GM18499 (cell line): ENCODE measurements at regions not wholly inside any gene's neighbourhood (a gene's known extent, or its start where the extent isn't known, plus 50 kb on each side); places are given as distances from the start of the nearest gene placed in this dataset.

Experiments used
- ATAC-seq: cut with Tn5 transposase; IDR thresholded peaks from one replicate; pipeline ENCODE4 v1.9.1; 2021; ENCODE audit warnings: moderate number of reproducible peaks; ENCODE audit not compliant: insufficient read depth, unreplicated experiment

DNA sequence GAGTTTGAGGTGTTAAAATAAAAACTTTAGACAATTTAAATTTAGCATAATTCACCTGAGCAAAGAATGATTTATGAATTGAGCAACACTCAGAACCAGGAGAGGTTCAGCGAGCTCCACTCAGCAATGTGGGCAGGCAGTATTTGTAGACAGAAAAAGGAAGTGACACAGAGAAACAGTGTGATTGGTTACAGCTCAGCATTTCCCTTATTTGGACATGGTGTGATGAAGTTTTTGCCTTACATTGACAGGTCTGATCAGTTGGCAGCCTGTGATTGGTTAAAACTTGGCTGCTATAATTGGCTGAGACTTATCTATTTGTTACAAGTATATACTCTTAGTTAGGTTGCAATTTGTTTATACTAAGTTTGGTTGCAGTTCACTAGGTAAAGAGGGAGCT is 621.2 kb upstream of the PRMT6 start:
- ATAC-seq: no peak

DNA sequence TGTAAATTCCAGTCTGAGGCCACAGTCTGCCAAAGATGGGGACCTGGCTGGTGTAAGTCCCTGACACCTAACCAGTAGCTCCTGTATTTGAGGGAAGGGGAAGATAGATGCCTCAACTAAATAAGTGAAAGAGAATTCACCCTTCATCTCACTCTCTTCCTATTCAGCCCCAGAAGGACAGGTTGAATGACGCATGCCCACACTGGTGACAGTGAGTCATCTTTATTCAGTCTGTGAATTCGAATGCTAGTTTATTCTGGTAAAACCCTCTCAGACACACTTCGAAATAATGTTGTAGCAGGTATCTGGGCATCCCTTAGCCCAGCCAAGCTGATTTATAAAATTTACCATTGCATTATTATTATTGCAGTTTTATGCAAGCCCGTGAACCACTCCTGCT is 617.0 kb upstream of the PRMT6 start:
- no peak for ATAC-seq

DNA sequence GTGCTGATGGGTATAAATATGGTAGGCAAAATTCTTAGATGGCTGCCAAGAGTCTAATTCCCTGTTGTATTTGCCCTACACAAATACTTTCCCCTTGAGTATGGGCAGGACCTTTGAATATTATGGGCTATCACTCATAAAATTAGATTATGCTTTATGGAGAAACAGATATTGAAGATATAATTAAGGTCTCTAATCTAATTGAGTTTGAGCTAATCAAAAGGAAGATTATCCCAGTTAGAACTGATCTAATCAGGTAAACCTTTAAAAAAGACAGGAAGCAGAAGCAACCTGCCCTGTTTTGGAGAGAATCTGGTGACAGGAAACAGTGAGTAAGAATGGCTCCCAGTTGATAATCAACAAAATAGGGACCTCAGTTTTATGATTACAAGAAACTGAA is 609.0 kb upstream of the PRMT6 start:
- ATAC-seq: no peak

DNA sequence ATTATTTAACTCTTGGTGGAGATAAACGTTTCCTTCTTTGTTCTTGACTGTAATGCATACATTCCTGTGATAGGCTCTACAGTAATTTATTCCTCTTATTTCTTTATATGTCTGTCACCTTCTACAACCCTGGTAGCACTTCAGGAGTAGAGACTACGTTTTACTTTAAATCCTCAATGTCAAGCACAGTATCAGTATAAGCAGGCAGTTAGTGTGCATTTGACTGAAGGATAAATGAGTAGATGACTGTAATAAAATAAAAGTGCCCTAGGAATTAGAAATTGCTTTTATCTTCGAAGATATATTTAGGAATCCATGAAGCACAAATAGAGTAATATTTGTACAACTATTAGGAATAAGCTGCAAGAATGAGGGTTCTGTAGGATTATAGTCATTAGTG is 599.6 kb upstream of the PRMT6 start:
- ATAC-seq: no peak

DNA sequence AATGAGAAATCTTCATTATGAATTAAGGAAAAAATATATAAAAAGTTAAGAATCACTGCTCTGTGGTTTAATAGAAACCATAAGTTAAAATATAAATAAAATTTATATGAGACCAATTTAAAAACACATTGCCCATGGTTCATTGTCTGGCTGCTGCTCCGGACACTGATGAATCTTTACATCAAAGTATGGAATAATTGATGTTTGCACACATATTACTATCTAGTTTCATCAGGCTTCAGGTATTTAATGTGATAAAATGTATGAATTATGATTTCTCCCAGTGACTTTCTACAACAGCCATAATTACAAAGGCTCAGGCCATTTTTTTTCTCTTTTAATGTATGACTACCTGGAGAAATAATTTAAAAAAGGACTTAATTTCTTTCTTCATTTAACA is 599.1 kb upstream of the PRMT6 start:
- ATAC-seq: no peak

DNA sequence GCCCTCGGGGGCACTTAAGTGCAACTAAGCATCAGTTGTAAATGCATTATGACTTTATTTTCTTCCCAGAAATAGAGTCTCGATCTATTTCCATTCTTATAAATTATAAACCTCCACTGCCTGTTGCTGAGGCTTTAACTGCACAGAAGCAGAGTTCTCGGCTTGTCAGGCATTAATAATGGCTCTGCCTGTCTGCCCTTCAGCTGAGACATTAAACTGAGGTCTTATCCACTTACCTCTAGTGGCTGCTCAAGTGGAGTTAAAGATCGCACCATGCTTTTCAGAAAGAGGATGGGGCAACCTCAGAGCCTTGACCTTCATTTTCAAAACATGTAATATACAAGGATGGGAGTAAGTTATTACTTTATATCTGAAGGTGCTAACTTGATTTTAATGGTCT is 597.6 kb upstream of the PRMT6 start:
- no peak for ATAC-seq

DNA sequence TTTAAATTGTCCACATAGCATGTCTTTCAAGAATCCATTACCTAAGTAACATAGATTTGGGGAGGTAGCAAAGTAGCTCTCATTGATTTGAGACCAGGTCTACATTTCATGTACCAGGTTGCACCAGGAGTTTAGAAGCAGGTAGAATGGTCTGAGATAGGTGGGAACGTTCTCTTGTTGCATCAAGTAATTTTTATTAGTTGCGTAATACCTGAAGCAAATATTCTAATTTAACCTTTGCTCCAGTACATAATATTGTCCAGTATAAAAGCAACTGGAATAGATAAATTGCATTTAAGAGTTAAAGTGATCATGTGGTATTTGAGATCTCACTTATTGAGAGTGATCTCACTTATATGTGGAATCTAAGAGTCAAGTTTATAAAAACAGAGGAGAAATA is 597.1 kb upstream of the PRMT6 start:
- ATAC-seq: no peak

DNA sequence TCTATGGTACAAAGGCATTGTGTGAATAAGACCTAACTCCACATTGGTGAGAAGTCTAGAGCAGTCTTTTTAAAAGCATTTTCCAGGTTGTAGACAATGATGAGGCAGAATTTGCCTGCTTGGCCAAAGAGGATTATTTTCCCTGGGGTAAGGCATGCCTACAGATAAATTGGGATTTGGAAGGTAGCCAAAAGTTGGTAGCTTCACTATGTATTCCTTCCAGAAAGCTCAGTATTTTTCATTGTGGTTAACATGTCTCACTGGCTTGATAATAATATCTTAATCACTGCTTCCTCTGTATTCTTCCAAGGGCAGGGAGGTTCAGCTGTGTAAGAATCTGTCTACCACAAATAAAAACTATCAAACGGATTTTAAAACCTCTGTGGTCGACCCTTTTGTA is 590.8 kb upstream of the PRMT6 start:
- ATAC-seq: no peak

DNA sequence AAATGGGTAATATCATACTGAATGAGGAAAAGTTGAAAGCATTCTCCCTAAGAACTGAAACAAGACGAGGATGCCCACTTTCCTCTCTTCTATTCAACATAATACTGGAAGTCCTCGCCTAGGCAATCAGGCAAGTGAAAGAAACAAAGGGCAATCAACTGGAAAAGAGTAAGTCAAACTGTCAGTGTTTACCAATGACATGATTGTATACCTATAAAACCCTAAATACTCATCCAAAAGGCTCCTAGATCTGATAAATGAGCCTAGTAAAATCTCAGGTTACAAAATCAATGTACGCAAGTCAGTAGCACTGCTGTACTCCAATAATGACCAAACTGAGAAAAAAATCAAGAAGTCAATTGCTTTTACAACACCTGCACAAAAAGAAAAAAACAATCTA is 575.8 kb upstream of the PRMT6 start:
- no peak for ATAC-seq

DNA sequence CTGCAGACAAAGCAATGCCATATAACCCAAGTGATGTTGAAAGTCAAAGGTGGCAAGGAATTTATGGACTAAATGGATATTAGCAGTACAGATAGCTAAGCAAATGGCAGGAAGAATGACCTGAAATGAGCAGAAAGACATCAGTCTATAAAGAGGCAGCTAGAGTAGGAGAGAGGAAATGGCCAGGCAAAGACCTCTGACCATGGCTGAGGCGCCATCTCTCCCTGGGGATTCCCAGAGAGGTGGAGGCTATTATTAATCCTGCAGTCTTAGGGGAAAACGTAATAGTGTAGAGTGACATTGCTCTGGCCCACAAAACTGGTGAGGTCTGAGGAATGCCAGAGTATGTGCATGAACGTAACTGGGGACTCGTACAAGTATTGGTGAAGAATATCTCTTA is 563.6 kb upstream of the PRMT6 start:
- no peak for ATAC-seq

DNA sequence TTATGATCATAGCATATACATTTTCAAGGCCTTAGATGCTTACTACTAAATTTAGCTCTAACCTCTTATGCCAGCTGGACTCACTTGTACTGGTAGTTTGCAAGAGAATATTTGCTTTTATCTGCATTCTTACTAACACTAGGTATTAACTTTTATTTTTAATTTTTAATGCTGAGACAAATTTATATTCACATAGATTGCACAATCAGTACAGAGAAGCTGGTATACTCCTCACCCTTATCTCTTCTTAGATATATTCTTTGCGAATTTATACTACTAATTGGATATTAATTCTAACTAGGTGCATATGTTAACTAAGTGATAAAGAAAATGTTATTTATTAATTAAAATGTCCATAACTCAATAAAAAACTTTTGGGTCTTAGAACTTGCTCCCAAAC is 561.8 kb upstream of the PRMT6 start:
- no peak for ATAC-seq

DNA sequence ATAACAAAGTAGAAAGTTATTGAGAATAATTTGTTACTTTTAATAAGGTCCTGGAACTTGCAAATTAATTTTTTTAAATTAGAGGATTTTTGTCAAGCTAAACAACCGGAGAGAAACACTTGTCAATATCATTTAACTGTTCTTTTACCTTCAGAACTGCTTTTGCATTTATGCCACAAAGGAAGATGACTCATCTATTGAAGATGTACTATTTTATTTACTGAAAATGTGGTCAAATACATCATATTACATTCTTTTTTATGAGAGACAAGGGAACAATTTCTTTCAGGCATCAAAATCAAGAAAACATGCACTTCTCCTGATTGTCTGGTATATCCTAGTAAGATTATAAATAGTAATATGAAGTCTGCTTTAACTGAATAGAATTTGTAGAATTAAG is 558.2 kb upstream of the PRMT6 start:
- no peak for ATAC-seq

DNA sequence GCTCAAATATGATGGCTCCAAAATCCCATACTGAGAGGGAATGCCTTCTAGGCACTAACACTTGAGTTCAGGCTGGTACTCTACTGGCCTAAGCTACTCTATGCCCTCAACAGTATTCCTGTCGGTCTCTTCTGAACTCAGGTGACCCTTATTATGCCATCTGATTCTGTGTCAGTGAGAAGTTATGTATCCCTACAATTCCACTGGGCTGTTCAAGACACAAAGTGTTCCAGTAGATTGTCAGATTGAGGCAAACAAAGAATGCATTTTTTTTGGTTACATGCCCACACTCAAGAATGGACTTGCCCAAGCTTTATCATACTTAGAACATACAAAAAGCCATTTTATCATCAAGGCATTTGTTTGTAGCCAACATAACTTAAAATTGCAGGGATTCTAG is 553.8 kb upstream of the PRMT6 start:
- ATAC-seq: no peak

DNA sequence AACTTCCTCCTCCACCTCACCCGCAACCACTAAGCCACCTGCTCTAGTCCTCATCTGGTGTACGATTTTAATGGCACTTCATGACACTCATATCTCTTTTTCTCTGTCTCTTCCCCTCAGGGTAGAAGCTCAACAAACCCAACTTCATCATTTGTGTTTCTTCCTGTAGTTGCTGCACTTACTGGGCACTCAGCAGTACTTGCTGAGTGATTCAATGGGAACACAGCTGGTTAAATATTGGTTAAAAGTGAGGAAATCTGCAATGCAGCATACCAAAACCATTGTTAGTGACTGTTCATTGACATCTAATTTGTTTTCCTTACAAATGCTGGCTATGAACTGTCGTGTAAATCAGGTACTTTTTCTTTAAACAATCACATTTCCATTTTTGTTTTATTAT is 541.1 kb upstream of the PRMT6 start:
- ATAC-seq: no peak

DNA sequence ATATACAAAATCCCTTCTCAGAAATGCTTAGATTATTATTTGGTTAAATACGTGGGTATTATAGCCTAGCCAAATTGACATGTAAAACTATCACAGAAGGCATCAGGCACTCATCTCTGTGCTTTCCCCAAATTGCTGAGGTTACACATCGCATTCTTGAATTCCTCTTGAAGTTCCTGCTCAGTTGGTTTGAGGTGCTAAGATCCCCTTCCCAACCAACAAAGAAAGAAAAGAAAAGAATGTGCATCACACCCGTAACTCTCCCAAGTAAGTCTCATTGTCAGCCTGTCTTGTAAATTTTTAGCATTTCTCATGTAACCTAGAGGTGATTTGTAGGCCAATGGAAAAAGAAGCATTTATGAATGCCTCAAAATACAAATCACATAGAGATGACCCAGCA is 539.2 kb upstream of the PRMT6 start:
- ATAC-seq: no peak

DNA sequence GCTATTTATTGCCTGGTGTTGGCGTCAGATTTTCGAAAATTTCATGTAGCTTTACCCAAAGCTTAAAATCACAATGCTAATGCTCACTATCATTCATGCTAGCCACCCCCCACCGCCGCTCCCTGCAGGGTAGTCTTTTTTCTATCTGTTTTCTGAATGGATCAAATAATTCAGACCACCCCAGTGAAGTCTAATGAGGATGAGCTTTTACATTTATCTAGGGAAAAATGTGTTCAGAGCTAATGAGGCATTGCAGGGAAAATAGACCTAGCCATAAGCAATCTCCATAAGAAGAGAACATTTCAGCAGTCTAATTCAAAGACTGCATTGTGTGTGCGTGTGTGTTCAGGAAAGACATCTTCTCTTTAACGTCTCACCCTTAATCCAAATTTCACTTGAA is 533.0 kb upstream of the PRMT6 start:
- no peak for ATAC-seq

DNA sequence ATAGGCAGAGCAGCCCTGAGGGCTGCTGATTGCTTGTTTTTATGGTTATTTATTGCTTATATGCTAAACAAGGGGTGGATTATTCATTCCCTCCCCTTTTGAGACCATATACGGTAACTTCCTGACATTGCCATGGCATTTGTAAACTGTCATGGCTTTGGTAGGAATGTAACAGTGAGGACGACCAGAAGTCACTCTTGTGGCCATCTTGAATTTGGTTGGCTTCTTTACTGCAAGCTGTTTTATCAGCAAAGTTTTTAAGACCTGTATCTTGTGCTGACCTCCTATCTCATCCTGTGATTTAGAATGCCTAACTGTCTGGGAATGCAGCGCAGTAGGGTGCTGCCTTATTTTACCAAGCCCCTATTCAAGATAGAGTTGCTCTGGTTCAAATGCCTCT is 531.8 kb upstream of the PRMT6 start:
- ATAC-seq: no peak

DNA sequence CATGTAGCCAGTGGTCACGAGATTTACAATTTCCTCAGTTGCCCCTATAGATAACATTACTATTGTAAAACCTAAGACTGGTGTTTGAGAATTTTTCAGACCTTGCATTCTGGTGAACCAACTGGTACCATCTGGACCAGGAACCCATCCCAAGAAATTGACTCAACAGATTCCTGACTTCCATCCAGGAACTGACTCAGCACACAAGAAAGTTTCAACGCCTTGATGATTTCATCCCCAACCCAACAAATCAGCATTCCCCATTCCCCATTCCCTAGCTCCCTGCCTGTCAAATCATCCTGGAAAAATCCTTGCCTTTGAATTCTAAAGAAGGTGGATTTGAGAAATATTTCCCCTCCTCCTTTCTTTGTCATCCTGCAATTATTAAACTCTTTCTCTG is 529.8 kb upstream of the PRMT6 start:
- no peak for ATAC-seq

DNA sequence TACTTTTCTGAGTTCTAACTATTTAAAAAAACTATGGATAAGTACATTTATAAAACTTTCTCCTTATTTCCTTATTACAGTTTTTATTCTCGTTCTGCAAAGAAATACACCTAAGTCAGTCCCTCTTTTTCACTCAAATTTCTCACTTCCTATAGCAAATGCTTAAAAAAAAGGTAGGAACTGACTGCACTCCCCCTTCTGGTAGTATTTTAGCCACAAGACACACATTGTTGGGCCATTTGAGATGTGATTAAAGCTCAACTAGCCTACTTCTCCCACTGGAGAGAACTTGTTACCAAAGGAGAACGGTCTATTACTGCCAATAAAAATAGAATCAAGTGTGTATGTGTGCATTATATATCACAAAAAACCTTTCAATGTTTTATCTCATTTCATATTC is 521.9 kb upstream of the PRMT6 start:
- ATAC-seq: no peak

DNA sequence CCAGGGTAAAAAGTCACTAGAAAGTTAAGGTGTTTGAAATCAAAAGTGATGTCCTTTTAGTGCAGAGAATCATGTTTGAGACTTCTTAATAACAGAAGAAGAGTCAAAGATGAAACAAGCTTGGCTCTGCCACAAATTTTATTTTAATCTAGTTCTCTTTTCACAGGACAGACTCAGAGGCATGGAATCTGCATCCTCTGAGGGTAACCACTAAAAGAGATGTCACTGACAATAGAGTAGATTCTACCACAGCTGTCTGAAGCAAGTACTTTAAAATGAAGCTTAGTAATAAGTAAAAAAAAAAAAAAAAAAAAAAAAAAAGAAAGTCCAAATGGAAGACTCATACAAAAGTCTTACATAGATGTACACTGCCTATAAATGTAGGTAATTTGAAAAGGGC is 519.7 kb upstream of the PRMT6 start:
- ATAC-seq: no peak

DNA sequence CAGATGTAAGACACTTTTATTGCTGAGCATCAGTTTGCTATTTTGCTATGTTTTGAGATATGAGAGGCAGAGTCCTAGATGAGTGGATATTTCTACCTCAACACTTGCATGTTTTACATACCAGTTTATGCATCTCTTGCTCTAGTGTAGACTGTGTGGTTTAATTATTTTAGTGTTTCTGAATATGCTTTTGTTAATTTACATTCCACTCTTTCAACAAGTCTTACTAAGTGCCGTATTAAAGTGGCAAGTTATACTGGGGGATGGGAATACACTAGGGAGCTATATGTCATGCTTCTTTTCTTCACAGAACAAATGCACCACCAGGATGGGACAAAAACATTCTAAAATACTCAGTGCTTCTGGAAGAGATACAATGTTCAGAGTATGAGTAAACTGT is 507.7 kb upstream of the PRMT6 start:
- no peak for ATAC-seq

DNA sequence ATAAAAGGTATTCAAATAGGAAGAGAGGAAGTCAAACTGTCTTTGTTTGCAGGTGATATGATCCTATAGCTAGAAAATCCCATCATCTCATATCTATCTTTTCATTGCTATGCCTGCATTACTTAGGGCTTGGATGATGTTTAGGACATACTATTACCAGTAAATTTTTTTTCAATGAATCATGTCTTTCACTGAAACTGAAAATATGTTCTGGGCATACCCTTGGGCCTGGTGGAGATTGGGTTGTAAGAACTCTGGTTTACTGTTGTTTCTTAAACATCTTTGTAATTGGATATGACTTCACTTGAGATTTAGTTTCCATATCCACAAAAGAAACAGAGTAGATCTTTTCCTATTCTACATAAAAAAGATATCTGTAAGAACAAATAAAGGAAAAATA is 502.2 kb upstream of the PRMT6 start:
- no peak for ATAC-seq

DNA sequence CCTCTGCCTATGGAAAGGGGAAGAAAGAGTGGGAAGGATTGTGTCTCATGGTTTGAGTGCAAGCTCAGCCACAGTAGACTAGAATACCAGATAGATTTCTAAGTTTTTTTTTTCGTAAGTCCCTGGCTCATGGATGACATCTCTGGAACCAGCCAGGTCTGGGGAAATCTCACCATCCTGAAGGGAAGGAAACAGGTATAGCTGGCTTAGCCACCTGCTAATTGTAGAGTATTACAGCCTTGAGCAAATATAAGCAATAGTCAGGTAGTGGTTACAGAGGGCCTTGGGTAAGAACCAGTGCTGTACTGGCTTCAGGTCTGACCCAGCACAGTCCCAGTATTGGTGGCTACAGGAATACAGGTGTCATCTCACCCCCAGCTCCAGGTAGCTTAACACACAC is 500.9 kb upstream of the PRMT6 start:
- ATAC-seq: no peak

DNA sequence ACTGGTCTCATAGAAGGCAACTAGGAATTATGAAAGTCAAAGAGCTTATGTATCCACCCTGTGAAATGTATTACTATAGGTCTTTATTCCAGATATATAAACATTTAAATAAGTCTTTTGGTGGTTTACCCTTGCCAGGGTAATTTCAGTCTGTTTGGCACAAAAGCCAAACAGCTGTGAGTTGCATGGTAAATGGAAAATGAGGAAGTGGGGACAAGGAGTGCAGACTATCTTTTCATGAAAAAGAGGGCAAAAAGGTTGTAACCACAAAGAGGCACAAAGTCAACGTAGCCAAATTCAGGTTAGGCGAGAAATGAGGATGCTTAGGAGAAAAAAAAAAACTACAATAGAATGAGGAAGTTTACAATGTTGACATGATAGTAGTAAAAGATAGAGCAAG is 492.3 kb upstream of the PRMT6 start:
- no peak for ATAC-seq
